GM21447 (cell line): ENCODE measurements at regions not wholly inside any gene's neighbourhood (a gene's known extent, or its start where the extent isn't known, plus 50 kb on each side); places are given as distances from the start of the nearest gene placed in this dataset.
"Not testable (repeated sequence)": the region's sequence is repeated elsewhere in the genome, so short reads cannot be mapped to it uniquely, and the experiment has no call there.

Experiments
- ATAC-seq: cut with Tn5 transposase; IDR thresholded peaks from one replicate; pipeline ENCODE4 v1.9.1; 2021; ENCODE audit not compliant: unreplicated experiment

DNA sequence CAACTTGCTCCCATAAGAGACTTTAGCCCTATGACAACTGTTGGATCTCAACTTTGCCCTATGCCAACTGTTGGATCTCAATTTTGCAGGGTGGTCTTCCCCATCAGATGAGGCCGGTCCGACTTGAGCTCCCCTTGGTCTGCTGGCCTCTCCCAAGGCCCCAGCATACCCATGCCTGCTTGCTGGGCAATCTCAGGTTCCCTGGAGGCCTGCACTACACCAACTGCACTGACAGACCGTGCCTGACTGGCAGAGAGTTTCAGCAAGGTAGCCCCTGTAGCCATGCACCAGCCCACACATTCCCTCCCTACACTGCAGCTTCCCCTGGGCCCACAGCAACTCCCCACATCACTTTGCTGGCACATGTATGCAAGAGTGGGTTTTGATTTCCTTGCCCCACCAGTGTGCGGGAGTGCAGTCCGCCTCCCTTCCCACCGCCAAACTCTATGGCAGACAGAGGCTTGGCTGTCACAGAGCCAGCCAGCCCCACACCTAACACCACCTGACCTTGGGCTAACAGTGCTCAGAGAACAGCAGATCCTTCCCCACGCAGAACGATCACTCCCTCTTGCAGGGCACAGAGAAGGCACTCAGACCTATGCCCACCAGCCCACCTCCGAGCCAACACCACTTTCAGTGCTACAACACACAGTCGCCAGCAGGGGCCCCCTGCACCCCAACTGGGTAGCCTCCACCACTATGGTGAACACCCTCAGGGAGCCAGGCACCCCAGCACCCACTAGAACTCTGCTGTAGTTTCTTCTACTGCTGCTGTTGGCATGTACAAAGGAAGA is 279.9 kb upstream of the COX7C start:
- no peak for ATAC-seq

DNA sequence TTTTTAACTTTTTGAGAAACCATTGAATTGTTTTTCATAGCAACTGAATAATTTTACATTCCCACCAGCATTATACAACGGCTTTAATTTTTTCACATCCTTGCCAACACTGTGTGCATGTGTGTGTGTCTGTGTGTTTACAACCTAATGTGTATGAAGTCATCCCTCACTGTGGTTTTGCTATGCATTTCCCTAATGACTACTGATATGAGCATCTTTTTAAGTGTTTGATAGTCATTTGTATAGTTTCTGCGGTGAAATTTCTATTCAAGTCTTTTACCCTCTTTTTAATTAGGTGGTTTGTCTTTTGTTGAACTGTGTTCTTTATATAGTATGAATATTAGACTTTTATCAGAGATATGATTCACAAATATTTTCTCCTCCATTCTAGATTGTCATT is 263.1 kb upstream of the COX7C start:
- ATAC-seq, result no peak

DNA sequence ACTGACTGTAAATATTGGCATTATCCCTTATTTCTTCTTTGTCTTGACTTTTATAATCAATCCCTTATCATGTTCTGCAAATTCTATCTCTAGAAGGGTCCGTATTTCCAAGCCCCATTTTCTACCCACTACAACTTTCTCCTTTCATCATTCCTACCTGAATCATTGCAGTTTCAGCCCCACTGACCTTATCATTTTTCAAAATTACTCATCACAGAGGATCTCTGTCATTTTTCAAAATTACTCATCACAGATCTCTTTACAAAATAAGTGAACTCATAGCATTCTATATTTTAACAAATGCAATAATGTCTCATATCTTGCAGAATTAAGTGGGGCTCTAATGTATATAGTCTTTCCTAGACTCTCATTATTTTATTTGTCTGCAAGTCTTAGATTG is 256.9 kb upstream of the COX7C start:
- no peak for ATAC-seq

DNA sequence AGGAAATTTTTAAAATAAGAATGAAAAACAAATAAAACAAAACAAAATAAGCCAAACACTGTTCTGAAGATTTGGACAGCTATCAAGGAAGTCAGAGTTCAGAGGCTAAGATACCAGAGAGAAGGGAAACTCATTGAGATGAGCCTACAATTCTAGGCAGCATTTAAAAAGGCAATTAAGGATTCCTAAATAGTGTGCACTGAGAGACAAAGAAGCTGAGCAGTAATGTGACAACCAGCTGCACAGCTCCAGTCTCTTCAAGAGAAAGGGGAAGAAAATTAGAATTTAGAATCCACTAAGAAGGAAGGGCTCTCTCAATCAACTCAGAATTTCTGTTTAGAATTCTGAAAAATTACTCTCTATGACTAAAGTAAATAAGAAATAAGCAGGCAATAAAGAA is 246.7 kb upstream of the COX7C start:
- no peak for ATAC-seq

DNA sequence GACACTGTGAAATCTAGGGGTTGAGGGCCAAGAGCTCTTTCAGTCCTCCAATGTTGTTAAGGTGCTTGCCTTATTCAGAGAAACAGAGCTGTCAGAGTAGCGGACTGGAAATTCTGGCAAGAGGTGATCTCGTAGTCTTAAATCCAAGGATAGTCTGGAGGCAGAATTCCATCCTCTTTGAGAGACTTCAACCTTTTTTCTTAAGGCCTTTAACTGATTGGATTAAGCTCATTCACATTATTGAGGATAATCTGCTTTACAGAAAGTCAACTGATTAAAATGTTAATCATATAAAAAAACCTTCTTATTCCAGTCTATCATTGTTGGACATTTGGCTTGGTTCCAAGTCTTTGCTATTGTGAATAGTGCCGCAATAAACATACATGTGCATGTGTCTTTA is 243.1 kb upstream of the COX7C start:
- no peak for ATAC-seq

DNA sequence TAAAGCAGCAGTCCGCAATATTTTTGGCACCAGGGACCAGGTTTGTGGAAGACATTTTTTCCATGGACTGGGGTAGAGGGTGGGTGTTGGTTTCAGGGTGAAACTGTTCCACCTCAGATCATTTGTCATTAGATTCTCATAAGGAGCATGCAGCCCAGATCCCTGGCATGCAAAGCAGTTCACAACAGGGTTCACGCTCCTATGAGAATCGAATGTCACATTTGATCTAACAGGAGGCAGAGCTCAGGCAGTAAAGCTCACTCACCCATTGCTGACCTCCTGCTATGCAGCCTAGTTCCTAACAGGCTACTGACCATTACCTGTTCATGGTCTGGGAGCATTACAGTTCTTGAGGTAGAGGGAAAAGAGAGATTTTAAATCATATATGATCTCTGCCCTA is 241.5 kb upstream of the COX7C start:
- ATAC-seq, result no peak

DNA sequence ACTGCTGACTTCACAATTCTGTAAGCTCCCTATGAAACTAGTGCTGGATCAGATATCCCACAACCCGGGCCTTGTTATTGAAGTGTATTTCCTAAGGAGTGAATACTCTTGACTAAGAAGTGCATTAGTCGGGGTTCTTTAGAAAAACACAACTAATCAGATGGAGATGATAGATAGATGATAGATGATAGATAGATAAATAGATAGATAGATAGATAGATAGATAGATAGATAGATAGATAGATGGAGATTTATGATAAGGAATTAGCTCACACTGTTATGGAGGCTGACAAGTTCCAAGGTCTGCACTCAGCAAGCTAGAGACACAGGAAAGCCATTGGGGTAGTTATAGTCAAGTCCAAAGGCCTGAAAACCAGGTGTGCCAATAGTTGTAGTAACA is 214.6 kb upstream of the COX7C start:
- no peak for ATAC-seq

DNA sequence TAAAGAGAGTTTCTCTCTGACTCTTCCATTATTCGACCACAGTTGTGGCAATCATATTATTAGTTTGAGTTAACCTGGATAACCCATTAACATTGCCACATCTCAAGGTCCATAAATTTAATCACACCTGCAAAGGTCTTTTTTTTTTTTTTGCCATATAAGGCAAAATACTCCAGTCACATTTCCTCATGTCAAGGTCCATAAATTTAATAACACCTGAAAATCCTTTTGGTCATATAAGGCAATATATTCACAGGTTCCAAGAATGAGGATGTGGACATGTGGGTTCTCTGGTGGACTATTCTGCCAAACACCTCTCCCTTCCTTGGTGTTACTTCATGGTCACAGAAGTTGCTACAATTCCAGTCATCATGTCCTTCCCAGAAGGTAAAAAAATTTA is 213.5 kb upstream of the COX7C start:
- no peak for ATAC-seq

DNA sequence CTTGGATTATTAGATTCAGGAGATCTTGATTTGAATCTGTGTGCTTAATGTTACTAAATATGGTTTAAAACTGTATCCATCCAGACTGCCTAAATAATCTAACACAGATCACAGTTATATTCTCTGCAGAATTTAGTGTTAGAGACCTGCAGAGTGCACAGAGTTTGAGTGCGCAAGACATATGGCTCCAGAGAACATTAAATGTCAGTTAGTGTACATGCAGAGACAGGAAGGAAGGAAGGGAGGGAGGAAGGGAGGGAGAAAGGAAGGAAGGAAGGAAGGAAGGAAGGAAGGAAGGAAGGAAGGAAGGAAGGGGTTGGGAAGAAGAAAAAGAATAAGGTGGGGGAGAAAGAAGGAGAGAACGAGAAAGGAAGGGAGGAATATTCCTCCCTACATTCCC is 210.0 kb upstream of the COX7C start:
- no peak for ATAC-seq

DNA sequence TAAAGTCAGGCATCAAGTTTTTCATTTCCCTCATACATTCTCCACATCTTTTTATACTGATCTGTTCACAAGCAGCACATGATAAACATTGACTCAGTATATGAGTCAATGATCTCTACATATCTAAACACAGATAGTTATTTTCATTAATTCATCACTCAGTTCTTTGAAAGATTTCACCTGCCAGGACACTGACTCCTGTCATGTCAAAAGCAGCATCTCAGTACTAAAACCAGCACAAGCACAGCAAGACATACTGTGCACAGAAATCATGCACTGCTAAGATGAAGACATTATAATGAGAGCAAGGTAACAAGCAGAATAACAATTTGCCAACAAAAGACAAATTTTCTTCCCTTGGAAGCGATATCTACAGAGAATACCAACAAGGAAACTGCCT is 206.1 kb upstream of the COX7C start:
- ATAC-seq, result no peak

DNA sequence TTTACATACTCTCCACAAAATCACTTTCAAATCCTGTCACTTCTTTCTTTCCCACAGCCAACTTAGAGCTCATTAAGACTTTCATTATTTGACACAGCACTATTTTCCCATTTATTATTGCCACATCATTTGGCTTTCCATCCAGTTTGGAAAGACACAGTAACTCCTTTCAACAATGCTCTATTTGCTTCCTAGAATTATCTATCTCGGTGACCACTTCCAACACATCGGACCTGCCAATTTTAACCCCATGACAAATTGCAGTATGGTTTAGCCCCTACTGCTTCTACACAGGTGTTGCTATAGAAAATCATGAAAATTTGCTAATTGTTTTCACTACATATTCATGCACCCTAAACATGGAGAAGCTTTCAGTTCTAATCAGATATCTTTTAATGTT is 190.6 kb upstream of the COX7C start:
- ATAC-seq, result no peak

DNA sequence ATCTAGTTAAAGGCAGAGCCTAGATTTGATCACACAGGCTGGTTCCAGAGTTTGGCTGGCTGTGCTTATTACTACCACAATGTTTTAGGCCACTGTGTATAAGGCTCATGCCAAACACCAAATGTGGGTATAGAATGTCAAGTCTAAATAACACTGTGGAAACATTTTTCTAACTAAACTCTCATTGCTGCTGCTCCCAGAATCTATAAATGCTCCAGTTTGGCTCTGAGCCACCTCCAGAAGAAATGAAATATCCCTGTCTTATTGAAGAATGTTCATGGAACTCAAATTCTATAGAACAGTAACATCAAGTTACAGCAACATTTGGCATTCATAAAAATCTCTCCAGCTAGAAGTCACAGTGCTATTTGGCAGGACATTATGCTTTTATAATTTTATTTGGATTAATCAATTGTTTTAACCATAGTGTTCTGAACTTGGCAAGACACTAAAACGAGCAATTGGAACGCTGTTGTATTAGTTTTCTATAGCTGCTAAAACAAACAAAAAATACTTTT is 178.1 kb upstream of the COX7C start:
- no peak for ATAC-seq

DNA sequence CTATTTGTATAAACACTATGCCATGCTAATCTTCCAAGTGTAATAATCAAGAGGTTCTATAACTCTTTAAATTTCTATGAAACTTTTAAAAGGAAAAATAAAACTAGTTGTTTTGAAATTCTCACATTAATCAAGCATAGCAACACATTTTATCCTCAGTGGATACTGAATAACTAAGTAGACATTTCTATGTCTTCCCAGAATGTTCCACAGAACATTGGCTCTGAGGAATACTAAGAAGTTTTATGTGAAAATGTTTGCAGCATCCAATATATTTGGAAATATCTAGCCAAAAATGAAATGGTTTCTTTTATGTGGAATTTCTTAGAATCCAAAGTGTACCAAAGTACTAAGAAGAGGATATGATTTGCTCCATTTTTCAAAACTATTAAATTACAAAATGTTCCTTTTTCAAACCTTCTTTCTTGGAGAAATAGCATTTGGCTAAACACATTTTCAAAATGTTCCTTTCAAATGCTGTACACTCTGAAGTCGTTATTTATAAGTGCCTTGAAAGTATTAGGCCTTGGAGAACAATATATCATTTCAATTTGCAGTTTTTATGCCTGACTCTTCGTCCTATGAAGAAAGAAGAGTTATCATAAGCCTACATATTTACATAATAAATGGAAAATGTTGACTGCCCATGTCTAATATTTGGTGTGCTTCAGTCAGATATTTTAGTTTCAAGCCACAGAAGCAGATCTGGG is 175.6 kb upstream of the COX7C start:
- no peak for ATAC-seq

DNA sequence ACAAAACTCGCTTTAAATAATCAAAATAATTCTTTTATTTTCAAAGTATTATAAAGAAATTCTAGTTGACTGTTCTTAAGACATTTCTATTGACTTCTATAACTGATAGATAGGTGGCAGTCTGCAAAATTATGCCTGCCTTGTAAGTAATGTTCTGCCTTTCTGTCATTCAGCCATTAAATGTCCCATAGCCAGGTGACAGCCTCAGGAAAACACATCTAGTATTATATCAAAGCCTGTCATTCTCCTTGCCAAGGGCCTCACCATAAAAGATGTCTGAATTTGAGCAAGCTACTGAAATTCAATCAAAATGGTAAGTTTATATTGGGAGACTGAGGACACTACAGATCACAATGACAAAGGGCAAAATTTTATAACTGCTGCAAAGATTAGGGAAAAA is 170.4 kb upstream of the COX7C start:
- ATAC-seq, result no peak

DNA sequence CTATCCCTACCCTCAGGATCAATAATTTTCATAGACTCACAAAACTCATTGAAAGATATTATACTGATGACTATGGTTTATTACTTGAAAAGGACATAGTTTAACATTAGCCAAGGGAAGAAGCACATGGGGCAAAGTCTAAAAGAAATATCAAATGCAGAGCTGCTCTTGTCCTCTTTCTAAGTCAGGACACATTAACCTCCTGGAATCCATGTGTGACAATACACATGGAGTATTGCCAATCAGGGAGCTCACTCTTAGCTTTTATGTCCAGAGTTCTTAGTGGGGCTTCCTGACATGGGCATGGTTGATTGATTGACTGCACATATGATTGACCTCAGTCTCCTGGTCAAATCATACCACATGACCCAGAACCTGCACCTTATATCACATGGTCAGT is 165.5 kb upstream of the COX7C start:
- ATAC-seq, result no peak

DNA sequence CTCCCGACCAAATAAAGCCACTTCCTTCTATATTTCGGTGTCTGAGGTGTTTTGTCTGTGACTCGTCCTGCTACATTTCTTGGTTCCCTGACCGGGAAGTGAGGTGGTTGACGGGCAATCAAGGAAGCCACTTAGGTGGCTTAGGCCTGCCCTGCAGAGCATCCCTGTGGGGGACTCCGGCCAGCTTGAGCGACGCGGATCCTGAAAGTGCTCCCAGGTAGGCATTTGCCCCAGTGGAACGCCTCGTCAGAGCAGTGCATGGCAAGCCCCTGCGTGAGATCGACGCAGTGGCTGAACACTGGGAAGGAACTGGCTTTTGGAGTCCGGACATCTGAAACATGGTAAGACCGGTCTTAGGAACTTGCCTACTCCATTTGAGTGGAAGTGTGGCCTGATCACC is 157.2 kb upstream of the COX7C start:
- ATAC-seq, result no peak

DNA sequence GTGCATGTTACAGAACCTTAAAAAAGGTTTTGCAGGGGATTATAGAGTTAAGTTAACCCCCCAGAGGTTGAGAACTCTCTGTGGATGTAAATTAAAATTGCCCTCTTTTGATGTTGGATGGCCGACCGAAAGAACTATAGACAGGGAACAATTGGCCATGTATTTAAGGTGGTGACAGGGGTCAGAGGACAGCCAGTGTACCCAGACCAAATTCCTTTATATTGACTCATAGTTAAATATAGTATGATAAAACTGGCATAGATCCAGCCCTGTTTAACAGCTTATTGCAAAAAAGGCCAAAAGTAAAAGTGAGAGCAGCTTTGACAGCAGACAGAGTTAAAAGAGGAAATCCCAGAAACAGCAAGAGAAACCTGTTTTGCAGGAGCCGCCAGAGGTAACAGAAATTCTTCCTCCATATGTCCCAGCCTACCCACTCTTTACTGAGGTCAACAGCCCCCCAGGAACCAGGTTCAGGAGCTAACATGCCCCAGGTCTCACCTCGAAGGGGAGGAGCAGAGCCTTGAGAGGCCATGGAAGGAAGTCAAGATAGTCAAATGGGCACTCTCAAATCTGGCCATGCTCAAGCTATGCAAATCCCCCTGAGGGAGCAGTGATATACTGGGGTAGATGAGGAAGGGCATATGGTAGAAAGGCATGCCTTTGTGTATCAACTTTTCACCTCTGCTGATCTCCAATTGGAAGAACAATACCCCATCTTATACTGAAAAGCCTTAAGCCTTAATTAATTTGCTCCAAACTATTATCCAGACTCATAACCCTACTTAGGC is 156.4 kb upstream of the COX7C start:
- ATAC-seq, result no peak

DNA sequence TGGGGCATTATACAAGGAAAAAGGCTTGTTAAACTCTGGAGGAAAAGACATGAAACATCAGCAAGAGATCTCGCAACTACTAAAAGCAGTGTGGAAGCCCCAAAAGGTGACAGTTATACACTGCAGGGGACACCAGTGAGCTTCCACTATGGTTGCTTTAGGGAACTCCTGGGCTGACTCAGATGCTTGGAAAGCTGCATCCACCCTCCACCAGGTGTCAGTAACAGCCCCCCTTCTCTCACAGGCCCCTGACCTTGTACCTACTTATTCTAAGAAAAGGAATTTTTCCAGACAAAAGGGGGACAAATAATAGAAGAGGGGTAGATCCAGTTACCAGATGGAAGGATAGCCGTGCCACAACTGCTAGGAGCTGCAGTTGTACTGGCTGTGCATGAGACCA is 154.4 kb upstream of the COX7C start:
- no peak for ATAC-seq

DNA sequence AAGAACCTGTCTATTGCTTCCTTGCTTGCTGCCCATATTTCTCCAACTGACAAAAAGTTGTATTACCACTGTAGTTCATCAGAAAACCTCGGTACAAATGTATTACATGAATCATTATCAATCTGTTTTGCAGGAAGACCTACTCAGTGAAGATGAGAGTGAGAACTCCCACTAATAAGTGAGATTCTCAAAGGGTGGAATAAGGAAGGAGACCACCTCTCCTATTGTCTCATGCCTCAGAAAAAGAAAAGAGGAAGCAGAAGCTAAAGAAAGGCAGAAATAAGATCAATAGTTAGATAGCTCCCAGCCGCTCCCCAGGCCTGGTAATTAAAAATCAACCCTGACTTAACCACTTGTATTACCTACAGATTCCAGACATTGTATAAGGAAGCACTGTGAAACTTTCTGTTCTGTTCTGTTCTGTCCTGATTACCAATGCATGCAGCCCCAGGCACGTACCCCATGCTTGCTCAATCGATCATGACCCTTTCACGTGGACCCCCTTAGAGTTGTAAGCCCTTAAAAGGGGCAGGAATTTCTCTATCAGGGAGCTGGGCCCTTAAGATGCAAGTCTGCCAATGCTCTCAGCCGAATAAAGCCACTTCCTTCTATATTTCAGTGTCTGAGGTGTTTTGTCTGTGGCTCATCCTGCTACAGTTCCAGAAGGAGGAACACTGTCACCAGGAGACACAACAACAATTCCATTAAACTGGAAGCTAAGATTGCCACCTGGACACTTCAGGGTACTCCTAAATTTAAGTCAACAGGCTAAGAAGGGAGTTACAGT is 152.5 kb upstream of the COX7C start:
- no peak for ATAC-seq

DNA sequence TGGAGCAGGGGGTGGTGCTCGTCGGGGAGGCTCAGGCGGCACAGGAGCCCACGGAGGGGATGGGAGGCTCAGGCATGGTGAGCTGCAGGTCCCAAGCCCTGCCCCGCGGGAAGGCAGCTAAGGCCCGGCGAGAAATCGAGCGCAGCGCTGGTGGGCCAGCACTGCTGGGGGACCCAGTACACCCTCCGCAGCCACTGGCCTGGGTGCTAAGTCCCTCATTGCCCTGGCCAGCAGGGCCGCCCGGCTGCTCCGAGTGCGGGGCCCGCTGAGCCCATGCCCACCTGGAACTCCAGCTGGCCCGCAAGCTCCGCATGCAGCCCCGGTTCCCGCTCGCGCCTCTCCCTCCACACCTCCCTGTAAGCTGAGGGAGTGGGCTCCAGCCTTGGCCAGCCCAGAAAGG is 151.0 kb upstream of the COX7C start:
- ATAC-seq, result not testable (repeated sequence)

DNA sequence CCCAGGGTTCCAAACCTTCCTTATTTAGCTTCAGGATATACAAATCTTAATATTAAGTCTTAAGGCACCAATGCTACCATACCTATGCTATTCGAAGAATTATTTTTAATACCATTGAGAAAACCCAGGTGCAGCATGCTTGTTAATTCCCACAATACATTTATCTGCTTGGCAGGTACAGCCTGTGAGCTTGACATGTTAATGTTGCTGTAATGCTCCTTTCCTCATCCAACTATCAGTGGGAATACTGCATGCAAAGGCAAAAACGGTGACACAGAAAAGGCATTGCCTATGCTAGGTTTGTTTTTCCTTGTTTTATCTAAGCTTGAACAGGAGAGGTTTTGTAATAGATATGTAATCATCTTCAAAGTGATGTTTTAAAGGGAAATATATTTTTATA is 135.7 kb upstream of the COX7C start:
- no peak for ATAC-seq
